NOMO-1 treated with dmso at 0.1 percent for 144 hours (cell line): ENCODE measurements at regions not wholly inside any gene's neighbourhood (a gene's known extent, or its start where the extent isn't known, plus 50 kb on each side); places are given as distances from the start of the nearest gene placed in this dataset.

Experiments
- DNase-seq: peaks from one replicate; lab custom pipeline; 2025; ENCODE audit not compliant: unreplicated experiment; lab: John Stamatoyannopoulos, UW

DNA sequence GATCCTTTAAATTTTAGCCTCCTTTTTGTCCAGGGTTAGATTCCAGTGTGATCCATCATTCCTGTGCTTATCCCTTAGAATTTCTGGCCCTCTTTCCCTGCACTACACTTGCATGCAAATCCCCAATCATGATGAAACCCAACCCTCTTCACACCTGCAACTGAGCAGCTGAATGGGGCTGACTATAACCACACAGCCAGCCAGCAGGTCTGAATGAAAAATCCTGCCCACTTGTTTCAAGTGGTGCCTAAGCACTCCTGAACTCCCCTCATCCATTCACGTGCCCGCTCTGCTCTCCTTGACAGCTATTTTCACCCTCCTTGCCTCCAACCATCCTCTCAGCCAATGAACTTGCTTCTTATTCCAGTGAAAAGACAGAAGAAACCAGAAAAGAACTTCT, 80.5 kb upstream of the AFF3 start:
- DNase-seq, result no peak

DNA sequence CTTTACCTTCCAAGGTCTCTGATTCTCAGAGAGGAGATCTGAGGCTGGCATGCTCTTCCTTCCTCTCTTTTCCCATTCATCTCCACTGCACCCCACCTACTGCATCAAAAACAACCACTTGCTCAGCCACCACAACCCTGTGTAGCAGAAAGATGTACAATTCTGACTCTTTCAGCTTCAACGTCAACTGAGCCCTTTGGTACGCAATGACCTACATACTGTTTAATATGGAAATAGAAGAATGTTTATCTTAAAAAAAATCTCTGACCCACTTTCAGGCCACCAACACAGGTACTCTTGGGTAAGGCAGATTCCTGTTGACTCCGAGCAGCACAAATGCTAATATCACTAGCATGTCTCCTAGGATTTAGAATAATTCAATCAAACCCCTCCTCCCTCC, 76.2 kb upstream of the AFF3 start:
- DNase-seq, result no peak

DNA sequence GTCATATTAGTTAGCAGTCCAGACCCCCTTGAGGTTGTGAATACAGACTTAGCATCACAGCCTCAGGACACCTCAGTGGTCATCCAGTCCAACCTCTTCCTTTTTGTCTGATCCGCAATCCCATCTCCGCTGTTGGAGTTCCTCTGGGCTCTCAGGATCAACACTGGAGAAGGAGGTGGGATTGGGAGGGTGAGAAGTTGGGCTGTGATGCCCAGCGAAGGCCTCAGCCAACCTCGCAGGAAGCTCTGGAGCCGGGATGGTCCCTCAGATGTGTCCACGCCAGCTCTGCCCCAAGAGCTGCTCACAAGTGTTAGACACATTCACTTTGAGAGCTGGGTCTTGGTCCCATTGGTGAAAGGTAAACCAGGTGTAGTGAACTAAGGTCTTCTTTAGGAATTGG, 74.9 kb upstream of the AFF3 start:
- DNase-seq, result no peak

DNA sequence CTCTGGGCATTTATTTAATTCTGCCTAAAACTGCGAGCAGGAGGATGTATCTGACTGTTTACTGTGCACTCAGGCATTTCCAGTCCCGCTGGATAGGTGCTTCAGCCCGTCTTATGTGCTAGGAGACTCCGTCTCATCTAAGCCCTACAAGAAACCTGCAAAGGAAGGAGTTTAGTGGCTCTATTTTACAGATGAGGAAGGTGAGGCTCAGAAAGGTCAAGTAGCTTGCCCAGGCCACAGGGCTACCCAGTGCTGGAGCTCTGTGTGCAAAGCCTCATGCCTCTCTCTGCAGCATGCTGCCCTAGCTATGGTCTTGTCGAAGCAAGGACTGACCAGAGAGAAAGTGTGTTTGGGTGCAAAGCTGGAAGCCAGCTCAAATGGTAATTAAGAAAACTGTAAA, 73.6 kb upstream of the AFF3 start:
- no peak for DNase-seq

DNA sequence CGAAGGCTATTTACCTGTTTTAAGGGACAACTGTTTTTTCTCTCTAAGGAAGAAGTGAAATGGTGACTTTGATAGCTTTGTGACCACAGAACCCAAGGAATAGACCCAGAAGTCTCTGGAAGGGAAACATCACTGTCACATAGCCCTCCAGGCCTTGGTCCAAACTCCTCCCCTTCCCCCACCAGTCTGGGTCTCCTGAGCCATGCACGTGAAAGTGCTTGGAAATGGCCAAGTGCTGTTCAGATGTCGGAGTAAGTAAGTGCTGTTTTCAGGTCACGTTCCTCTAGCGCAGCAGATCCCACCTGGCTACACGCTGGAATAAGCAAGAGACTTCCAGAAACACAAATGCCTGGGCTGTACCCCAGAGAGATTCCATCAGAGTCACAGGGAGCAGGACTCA, 73.0 kb upstream of the AFF3 start:
- DNase-seq, result no peak

DNA sequence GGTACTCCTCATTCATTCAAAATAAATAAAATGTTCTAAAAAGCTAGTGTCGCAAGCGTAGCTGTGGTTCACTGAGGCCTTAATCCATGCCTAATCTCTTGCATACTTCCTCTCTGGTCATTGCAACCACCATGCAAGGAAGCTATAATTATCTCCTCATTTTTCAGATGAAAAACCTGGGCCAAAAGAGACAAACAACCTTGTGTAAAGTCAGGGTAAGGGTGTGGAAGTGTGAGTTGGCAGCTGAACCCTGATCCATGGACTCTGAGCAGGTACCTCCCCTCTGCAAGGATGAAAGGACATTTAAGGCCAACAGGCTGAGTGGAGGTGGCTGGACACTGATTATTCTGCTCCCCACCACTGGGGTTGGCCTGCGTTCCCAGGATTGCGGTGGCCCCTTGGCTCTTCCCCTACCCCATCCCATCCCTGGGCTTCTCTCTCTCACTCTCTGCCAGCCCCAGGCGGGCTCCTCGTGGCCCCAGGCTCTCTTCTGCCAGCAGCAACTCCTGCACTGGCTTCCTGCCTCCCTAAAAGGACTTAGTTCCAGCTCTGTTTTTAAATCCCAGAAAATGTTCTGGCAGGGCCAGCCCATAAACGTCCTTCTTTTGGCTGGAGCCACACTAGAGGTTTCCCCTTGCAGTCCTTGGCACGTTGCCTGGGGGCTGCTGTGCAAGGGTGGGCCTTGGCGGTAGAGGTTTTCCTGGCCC, 72.0 kb upstream of the AFF3 start:
- DNase-seq, result peak; percentile 74

DNA sequence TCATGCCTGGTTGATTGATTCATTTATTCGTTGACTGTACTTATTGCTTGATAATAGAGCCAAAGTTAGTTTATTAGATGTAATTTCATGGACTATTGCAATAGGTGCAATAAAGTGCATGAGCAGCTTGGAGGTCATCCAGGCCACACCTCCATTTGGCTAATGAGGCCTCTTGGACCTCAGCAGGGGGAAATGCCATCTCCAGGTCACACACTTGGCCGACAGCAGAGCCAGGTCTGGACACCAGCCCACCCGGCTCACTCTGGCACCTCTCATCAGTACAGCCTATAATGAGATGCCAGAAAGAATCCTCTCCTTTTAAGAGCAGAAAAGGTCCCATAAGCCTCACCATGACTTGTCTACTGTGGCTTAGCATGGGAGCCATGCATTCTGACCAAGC, 71.2 kb upstream of the AFF3 start:
- DNase-seq, result no peak

DNA sequence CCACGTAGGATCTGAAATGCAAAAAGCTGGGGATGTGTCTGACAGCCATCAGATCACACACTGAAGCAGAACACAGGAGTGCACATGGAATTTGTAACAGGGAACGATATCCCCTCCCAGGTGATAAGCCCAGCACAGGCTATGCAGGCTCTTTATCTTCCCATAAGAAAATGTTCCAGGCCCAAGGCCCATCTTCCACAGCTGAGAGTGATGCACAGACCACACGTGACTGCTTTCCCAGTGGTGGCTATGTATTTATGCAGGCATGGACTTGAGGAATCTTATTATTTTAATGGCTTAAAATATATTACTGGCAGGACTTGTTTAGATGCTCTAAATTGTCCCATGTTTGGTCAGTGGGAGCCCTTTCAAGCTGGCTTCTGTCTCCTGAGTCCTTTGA, 70.5 kb upstream of the AFF3 start:
- no peak for DNase-seq

DNA sequence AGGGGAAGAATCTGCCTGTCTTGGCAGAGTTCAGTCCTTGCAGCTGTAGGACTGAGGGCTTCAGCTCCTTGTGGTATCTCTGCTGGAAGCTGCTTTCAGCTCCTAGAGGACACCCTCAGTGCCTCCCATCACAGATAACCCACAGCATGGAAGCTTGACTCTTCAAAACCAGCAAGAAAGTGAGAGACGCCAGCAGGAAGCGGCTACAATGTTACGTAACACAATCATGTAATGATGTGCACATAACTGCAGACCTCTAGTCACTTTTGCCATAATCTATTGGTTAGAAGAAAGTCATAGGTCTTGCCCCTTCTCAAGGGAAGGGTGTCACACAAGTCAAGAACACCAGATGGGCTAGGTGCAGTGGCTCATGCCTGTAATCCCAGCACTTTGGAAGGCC, 69.1 kb upstream of the AFF3 start:
- DNase-seq, result peak; percentile 76

DNA sequence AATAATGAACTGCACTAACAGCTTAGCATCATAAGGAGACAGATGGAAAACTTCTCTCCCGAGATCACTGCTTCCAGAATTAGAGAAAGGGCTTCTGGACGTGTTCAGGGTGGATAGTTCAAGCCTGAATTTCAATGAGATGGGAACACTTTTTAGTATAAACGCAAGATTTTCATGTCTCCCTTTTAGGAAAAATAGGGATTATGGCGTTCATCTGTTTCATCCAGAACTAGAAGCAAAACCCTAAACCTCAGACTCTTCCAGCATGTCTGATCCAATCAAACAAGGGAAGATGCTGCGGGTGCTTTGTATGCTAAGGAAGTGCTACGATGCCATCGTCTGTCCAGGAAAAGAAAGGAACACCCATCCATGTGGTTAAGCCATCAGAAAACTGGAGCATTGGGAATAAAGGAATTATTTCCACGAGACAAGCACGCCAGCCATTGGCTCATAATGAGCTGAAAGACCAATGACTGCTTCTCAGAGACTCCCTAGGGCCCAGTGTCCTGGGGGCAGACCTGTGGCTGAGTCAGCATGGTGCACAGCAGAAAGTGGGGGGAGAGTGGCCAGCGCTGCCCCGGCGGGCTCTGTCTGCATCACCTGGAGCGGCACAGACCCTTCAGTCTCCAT, 65.9 kb upstream of the AFF3 start:
- DNase-seq, result no peak

DNA sequence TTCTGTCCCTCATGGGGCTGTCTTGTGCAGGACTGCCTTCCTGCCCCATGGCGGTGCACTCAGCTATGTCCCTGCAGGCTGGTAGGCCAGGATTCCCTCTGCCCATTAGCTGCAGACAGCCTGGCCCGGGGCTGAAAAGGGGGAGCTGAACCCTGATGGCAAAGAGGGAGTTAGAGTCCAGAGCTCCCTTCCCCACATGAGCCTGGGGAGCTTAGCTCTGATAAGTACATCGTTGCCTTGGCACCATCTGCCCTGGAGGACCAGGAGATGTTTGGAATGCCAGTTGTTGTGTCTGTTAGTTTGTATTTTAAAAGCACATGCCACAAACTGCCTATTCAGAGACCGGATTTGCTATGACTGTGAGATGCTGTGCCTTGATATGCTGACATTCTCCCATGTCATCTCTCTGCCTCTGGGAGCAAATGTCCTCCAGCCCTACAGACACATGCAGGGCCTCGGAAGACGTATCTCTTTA, 65.1 kb upstream of the AFF3 start:
- DNase-seq, result no peak

DNA sequence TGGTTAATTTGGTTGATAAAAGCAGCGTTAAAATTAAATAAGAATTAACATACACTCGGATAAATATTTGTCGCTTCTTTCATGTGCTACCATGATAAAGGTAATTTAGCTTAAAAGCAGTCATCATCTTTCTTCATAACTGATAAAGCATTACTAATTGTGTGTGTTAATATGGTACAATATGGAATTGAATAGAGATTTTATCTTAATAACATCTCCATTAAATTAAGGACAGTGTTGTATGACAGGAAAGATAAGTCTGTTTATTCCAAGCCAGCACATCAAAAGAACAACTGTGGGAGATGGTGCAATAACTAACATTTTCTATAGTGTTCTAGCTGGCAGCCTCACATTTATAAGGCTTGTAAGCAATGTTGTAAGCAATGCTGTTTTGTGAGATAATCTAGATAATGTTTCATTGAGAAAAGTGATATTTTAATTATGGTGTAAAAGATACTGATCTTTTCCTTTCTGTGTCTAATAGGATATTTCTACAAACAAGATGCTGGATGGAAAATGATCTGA, 64.4 kb upstream of the AFF3 start:
- no peak for DNase-seq

DNA sequence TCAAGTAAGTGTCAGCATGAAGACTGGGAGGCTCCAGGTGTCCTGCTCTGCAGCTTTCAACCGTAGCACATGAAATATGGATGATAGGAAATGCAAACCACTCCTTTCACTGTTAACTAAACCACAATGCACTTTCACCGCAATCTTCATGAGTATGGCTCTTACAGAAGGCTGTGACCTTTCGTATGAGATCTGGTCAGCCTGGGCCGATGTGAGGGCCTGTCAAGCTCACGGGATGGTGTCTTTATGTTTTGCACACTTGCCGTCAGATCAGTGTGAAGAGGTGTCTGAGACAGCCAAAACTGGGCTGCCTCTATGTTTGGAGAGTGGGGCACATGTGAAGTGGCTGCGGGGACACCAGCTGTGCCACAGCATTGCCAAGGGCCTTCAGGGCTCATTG, 62.8 kb upstream of the AFF3 start:
- DNase-seq, result peak; percentile 26

DNA sequence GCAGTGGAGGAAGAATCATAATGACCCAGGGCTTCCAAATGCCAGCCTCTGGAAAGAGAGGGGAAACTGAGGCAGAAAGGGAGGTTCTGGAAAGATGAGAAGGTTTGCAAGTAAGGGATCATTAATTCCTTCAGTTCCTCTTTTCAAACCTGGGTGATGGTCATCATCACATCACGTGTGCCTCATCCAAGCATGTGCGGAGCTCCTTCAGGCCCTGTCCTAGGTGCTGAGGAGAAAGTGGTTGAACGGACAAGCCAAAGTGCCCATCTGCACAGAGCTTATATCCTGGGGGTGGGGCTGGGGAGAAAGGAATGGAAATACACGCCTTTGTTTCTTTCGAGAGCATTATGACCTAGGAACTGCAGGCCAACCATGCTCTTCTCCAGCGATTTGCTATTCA, 60.2 kb upstream of the AFF3 start:
- no peak for DNase-seq

DNA sequence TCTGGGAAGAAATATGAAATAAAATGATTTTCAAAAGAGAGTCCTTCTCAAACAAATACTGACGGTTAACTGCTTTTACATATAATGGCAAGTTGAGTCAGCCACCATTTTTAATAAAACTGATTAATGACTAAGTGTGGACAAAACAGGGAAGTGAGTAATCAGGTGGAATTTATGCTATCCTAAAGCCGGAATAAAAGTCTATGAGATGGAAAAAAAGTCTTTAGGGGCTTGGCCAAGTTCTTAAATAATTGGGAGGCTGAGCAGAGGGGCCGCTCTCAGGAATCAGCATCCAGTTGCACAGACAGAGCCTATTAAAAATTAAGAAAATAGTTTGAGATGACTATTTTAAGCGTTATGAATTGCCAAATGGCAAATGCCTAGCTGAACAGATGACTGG, 58.6 kb upstream of the AFF3 start:
- DNase-seq, result no peak

DNA sequence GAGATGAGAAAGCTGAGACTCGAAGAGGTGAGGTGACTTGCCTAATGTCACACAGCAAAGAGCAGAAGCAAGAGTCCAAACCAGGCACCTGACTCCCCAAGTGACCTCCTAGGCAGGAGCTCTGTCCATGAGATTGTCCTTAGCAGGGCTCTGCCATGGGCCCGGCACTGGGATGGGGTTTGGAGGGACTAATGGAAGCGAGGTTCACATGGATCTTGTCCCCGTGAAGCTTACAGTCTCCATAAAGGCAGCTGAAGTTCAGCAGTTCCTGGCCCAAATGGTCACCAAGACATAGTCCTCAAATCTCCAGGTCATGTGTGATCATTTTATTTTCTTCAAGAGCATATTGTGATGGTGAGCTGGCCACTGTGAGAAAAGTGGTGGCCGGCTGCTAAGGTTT, 57.0 kb upstream of the AFF3 start:
- no peak for DNase-seq

DNA sequence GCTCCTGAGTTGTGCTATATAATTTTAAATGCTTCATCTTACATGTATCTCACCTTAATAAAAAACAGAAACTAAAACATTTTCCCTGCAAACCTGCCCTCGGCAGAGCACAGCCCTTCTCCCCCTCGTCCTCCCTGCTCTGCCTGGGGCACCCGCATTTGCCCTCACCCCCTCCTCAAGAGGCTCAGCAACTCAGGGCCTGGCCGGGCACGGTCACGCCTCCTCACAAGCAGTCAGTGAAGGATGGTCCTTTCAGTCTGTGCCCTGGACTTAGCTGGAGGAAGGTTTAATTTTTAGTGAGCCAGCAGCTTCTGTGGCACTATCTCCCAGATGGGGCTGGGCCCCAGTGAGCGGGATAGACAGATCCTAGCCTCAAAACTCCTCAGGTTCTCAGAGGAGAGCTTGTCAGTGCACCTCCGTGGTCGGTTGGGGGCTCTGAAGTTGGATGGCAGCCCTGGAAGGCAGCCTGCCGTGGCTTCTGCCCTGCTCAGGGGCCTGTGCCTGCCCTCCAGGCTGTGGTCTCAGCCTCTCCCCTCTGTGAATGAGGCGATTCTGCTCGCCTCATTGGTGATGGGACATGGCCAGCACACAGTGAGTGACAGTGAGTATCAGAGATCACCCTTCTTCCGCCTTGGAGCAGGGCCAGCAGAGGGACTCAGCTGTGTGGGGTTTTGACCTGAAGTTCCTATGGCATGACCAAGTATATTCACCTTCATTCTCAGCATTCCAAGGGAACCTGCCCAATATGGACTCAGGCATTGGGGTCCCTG, 56.3 kb upstream of the AFF3 start:
- no peak for DNase-seq

DNA sequence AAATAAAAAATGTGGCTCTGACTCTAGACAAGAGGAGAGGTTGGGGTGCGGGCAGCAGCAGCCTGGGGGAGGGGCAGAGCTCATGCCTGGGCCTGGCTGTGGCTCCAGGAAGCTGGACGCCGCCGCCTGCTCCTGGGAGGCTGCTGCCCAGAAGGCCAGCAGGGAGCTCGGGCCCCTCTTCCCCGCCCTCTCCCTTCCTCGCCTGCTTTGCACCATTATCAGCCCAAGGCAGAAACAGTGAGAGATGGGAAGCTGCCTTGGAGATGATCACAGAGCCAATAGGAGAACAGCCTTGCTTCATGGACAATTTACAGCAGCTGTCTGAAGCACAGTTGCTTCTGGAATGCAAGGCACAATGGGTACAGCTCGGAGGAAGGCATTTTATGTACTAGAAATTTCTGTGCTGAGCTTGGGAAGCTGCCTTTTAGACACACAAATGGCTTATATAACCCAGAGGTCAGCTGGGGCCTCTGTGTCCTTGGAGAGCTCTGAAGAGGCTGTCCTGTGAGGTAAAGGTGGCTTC, 55.3 kb upstream of the AFF3 start:
- DNase-seq, result no peak

DNA sequence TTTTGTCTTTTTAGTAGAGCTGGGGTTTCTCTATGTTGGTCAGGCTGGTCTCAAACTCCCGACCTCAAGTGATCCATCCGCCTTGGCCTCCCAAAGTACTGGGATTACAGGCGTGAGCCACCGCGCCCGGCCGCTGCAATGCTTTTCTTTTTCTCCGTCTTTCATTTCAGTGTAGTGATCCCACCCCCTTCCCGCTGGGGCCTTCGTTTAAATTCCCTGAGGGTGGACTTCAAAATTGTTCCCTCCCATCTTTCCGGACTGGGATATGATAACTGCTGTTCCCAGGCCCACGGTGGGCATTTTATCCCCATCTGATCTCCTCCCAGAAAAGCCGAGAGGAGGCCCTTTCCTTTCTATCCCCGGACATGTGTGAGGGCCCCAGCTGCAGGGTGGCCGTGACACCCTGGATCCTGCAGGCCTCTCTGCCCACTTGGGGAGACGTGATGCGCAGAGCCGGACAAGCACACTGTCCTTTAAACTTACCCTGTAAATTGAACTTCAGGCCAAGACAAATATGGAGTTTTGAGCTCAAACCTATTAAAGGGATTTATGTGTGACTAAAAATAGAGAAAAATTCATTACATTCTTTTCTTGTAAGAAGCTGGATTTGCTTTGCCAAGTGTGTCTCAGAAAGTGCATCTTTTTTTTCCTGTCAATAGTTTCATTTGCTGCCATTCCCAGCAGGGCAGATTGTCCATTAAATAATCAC, 54.5 kb upstream of the AFF3 start:
- no peak for DNase-seq

DNA sequence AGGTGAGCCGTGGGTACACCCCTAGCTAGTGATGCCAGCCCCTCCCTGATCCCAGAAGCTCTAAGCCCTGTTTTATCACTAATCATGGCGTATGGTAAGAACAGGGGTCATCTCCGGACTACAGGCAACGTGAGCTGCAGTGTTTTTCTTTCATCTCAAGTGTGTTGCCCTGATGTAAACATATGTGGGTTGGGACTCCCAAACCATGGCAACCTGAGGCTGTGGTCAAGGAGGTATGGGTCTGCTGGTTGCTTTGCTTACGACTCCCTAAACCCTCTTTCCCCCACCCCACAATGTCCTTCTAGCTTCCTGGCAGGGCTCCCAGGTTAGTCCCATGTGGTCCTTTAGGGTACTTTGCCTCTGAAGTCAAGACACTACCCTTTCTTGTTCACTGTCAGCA, 53.6 kb upstream of the AFF3 start:
- DNase-seq, result no peak

DNA sequence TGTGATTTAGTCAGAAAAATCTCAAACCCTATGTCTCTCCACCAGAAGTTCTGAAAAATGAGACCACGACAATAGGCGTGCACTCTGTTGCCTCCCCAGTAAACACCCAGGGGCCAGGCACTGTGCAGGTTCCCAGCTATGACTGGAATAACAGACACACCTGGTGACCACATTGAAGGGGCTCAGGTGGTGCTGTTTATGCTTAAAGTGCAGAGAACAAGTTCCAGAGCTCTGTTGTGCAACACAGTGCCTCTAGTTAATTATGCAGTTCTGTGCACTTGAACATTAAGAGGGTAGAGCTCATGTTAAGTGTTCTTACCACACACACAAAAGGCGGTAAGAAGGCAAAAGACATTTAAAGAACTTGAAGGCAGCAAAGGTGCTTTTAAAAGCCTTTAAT, 52.6 kb upstream of the AFF3 start:
- peak; percentile 29 for DNase-seq
